ENCODE measurements at regions not wholly inside any gene's neighbourhood (a gene's known extent, or its start where the extent isn't known, plus 50 kb on each side); places are given as distances from the start of the nearest gene placed in this dataset.

DNA sequence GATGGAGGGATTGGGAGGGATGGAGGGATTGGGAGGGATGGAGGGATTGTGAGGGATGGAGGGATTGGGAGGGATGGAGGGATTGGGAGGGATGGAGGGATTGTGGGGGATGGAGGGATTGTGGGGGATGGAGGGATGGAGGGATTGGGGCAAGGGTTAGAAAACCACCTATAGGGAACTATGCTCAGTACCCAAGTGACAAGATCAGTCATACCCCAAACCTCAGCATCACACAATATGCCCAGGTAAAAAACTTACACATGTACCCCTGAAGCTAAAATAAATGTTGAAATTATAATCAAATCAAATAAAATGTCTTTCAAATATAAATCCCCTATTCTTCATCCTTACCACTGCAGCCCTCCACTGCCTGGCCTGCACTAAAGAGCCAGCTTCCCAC, 72.8 kb upstream of the HNRNPU start:
- DNase-seq, result no peak
- Histone ChIP-seq H3K9me2 (replicated peaks; ENCODE audit: insufficient read depth, low read length) (no peaks in the 10 kb centered on the region), H3K4me3 (ENCODE audit: low read length) (no peak overlapping the region), H3K27me3 (replicated peaks; ENCODE audit: insufficient read depth, low read length) (no peaks in the 10 kb centered on the region), H3K79me2 (ENCODE audit: low read length) (no peaks in the 10 kb centered on the region), H3K9me3 (replicated peaks; ENCODE audit: insufficient read depth, low read length) (no peaks in the 10 kb centered on the region), H3F3A (ENCODE audit: insufficient read depth, low read length) (no peaks in the 10 kb centered on the region), H3K4me2 (ENCODE audit: low read depth, low read length) (no peak overlapping the region), H3K4me1 (ENCODE audit: low read length) (no peaks in the 10 kb centered on the region), H4K20me1 (ENCODE audit: insufficient read depth, low read length) (no peaks in the 10 kb centered on the region), H3K36me3 (replicated peaks; ENCODE audit: insufficient read depth, low read length) (no peaks in the 10 kb centered on the region), H3K9ac (ENCODE audit: low read length) (no peak overlapping the region), H2AFZ (ENCODE audit: low read length) (no peak overlapping the region), H3K27ac (ENCODE audit: low read length) (no peak overlapping the region)
- TF ChIP-seq, protein P1, sequence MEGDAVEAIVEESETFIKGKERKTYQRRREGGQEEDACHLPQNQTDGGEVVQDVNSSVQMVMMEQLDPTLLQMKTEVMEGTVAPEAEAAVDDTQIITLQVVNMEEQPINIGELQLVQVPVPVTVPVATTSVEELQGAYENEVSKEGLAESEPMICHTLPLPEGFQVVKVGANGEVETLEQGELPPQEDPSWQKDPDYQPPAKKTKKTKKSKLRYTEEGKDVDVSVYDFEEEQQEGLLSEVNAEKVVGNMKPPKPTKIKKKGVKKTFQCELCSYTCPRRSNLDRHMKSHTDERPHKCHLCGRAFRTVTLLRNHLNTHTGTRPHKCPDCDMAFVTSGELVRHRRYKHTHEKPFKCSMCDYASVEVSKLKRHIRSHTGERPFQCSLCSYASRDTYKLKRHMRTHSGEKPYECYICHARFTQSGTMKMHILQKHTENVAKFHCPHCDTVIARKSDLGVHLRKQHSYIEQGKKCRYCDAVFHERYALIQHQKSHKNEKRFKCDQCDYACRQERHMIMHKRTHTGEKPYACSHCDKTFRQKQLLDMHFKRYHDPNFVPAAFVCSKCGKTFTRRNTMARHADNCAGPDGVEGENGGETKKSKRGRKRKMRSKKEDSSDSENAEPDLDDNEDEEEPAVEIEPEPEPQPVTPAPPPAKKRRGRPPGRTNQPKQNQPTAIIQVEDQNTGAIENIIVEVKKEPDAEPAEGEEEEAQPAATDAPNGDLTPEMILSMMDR (IDR thresholded peaks at IDR 0.05; ENCODE audit: low read length), result no peak
- no peak for TF ChIP-seq EZH2phosphoT487 (IDR thresholded peaks at IDR 0.05; ENCODE audit: low read length)

DNA sequence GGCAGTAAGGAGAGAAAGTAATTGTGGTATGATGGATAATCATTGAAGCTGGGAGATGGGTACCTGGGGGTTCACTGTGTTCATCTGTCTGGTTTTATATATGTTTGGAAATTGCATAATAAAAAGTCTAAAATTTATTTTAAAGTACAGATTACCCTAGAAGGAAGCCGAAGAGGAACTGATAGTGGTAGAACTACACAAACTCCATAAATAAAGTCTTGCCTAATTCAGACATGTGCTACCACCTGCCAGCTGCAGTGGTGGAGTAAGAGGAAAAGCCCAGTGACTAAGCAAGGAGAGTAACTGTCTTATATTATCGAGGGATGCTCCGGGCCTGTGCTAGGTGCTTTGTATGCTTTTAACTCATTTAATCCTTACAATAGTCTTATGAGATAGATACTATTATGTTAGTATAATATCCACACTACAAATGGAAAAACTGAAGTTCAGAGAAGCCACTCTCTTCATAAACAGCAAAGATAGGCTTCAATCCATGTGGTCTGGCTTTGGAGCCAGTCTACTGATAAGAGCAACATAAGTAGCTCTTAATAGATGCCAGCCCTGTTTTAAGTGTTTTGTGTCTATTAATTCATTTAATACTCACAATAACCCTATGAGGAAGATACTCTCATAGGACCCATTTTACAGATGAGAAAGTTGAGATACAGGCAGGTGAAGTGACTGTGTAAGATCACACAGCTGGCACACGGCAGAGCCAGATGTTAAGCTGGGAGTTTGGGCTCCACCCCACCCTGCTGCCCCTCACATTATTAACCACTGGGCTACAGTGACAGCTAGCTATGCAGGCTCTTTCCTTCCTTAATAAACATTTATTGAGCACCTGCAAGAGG, 56.8 kb upstream of the HNRNPU start:
- H3K79me2 ChIP-seq (ENCODE audit: low read length), result no peaks in the 10 kb centered on the region
- no peak overlapping the region for H3K4me2 ChIP-seq (ENCODE audit: low read depth, low read length)
- no peaks in the 10 kb centered on the region for H3K9me2 ChIP-seq (replicated peaks; ENCODE audit: insufficient read depth, low read length)
- no peaks in the 10 kb centered on the region for H3K36me3 ChIP-seq (replicated peaks; ENCODE audit: insufficient read depth, low read length)
- no peaks in the 10 kb centered on the region; the same call in 1 of the 2 replicates for H3K27me3 ChIP-seq (replicated peaks; ENCODE audit: insufficient read depth, low read length)
- H3K9me3 ChIP-seq (replicated peaks; ENCODE audit: insufficient read depth, low read length), result no peaks in the 10 kb centered on the region
- DNase-seq, result peak; percentile 25
- no peak overlapping the region for H3K9ac ChIP-seq (ENCODE audit: low read length)
- H2AFZ ChIP-seq (ENCODE audit: low read length), result no peak overlapping the region
- H3K4me3 ChIP-seq (ENCODE audit: low read length), result no peak overlapping the region
- peaks cover 6% of the 10 kb centered on the region for H3K4me1 ChIP-seq (ENCODE audit: low read length)
- H4K20me1 ChIP-seq (ENCODE audit: insufficient read depth, low read length), result no peaks in the 10 kb centered on the region
- TF ChIP-seq, protein P1 (IDR thresholded peaks at IDR 0.05; ENCODE audit: low read length), result no peak
- TF ChIP-seq EZH2phosphoT487 (IDR thresholded peaks at IDR 0.05; ENCODE audit: low read length) (no peak), EZH2 (optimal IDR thresholded peaks at IDR 0.05; ENCODE audit: low read depth, low read length) (no peak)
- no peaks in the 10 kb centered on the region for H3F3A ChIP-seq (ENCODE audit: insufficient read depth, low read length)
- H3K27ac ChIP-seq (ENCODE audit: low read length), result no peak overlapping the region

DNA sequence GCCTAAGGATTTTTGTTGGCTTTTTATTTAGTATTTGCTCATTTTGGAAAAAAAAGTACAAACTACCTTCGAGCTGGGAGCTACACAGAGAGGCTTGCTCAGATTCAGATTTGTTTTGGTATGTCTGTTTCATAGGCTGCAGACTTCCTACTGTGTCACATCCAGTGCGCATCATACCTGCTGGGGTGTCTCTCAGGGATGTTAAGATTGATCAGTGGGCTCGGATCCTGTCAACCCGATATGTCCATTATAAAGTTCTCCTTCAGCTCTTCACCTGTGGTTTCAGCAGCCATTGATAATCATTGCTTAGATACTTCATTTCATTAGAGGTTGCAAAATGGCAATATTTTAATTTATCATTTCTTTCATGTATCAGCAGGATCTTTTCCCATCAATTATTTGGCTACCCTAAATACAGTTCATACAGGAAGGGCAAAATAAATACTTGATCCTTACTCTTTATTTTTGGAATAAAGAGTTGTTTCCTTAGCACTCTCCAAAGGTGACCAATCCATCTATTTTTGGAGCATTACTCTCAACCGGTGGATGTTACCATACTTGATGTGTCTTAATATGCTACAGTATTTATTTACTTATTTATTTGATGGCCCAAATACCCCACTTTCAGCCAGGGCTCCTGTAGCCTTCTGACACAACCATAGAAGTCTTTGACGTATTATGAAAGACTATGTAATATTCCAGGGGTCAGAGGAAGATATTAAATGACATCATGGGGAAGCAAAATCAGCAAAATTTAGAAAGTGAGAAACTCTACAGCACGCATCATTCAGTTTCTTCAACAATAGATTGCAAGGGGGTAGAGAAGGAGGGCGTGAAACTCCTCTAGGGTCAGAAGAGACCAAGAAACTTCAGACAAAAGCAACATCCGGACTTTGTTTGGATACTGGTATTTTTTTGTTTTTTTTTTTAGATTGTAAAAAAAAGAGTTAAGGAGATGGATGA, 55.3 kb upstream of the HNRNPU start:
- Histone ChIP-seq H3F3A (ENCODE audit: insufficient read depth, low read length) (no peaks in the 10 kb centered on the region), H4K20me1 (ENCODE audit: insufficient read depth, low read length) (no peaks in the 10 kb centered on the region), H3K4me2 (ENCODE audit: low read depth, low read length) (peak overlapping the region; percentile 70), H3K27me3 (replicated peaks; ENCODE audit: insufficient read depth, low read length) (no peaks in the 10 kb centered on the region; the same call in 1 of the 2 replicates), H3K9ac (ENCODE audit: low read length) (0 out of 2 replicates have a peak overlapping the region, but pooled peaks have one; percentile 13), H3K36me3 (replicated peaks; ENCODE audit: insufficient read depth, low read length) (no peaks in the 10 kb centered on the region), H3K9me3 (replicated peaks; ENCODE audit: insufficient read depth, low read length) (no peaks in the 10 kb centered on the region), H3K4me1 (ENCODE audit: low read length) (peaks cover 6% of the 10 kb centered on the region), H3K27ac (ENCODE audit: low read length) (no peak overlapping the region), H3K79me2 (ENCODE audit: low read length) (no peaks in the 10 kb centered on the region), H3K9me2 (replicated peaks; ENCODE audit: insufficient read depth, low read length) (no peaks in the 10 kb centered on the region), H3K4me3 (ENCODE audit: low read length) (peak overlapping the region; percentile 55), H2AFZ (ENCODE audit: low read length) (peak overlapping the region; percentile 55)
- no peak for DNase-seq
- TF ChIP-seq EZH2phosphoT487 (IDR thresholded peaks at IDR 0.05; ENCODE audit: low read length), result no peak
- TF ChIP-seq EZH2 (optimal IDR thresholded peaks at IDR 0.05; ENCODE audit: low read depth, low read length), result no peak
- TF ChIP-seq, protein P1 (IDR thresholded peaks at IDR 0.05; ENCODE audit: low read length), result no peak

Data from MM.1S (cell line).